ENCODE measurements at regions not wholly inside any gene's neighbourhood (a gene's known extent, or its start where the extent isn't known, plus 50 kb on each side); places are given as distances from the start of the nearest gene placed in this dataset.

- Histone ChIP-seq H3K4me3 (no peak overlapping the region), H3K36me3 (no peaks in the 10 kb centered on the region), H3K9me3 (no peaks in the 10 kb centered on the region), H3K27me3 (no peaks in the 10 kb centered on the region), H4K20me1 (no peaks in the 10 kb centered on the region), H3K27ac (no peak overlapping the region), H3K9ac (no peak overlapping the region), H3K4me1 (no peaks in the 10 kb centered on the region), H3K4me2 (no peak overlapping the region)
- TF ChIP-seq Cebpa-rat (IDR thresholded peaks at IDR 0.05): no peak
Measured at GRCh38 chr3:166110102-166110501, 272.9 kb upstream of the BCHE start.

- Histone ChIP-seq H3K9me3 (no peaks in the 10 kb centered on the region), H3K4me3 (no peak overlapping the region), H3K4me2 (no peak overlapping the region), H3K4me1 (no peaks in the 10 kb centered on the region), H3K36me3 (no peaks in the 10 kb centered on the region), H4K20me1 (no peaks in the 10 kb centered on the region), H3K27ac (no peak overlapping the region), H3K9ac (no peak overlapping the region), H3K27me3 (no peaks in the 10 kb centered on the region)
- TF ChIP-seq Cebpa-rat (IDR thresholded peaks at IDR 0.05): no peak
Measured at GRCh38 chr3:166104938-166105337, 267.7 kb upstream of the BCHE start.

GRCh38 chr3:166100730-166101129 lies 263.5 kb upstream of the BCHE start:
- Histone ChIP-seq H3K4me2 (no peak overlapping the region), H3K9ac (no peak overlapping the region), H4K20me1 (no peaks in the 10 kb centered on the region), H3K27me3 (no peaks in the 10 kb centered on the region), H3K4me3 (no peak overlapping the region), H3K27ac (no peak overlapping the region), H3K4me1 (no peaks in the 10 kb centered on the region), H3K36me3 (no peaks in the 10 kb centered on the region), H3K9me3 (no peaks in the 10 kb centered on the region)
- TF ChIP-seq Cebpa-rat (IDR thresholded peaks at IDR 0.05): no peak

- no peak overlapping the region for H3K4me3 ChIP-seq
- H3K36me3 ChIP-seq: no peaks in the 10 kb centered on the region
- no peak overlapping the region for H3K4me2 ChIP-seq
- no peak overlapping the region for H3K9ac ChIP-seq
- no peaks in the 10 kb centered on the region for H3K27me3 ChIP-seq
- no peaks in the 10 kb centered on the region for H3K4me1 ChIP-seq
- no peak for TF ChIP-seq Cebpa-rat (IDR thresholded peaks at IDR 0.05)
- H4K20me1 ChIP-seq: no peaks in the 10 kb centered on the region
- H3K9me3 ChIP-seq: no peaks in the 10 kb centered on the region
- H3K27ac ChIP-seq: no peak overlapping the region
Measured at GRCh38 chr3:166089575-166089974, 252.4 kb upstream of the BCHE start.

GRCh38 chr3:166085164-166085856 lies 248.1 kb upstream of the BCHE start:
- no peaks in the 10 kb centered on the region for H4K20me1 ChIP-seq
- no peak overlapping the region for H3K4me3 ChIP-seq
- no peaks in the 10 kb centered on the region for H3K4me1 ChIP-seq
- H3K9ac ChIP-seq: no peak overlapping the region
- TF ChIP-seq Cebpa-rat (IDR thresholded peaks at IDR 0.05): no peak
- H3K36me3 ChIP-seq: no peaks in the 10 kb centered on the region
- no peaks in the 10 kb centered on the region for H3K27me3 ChIP-seq
- no peak overlapping the region for H3K4me2 ChIP-seq
- no peak overlapping the region for H3K27ac ChIP-seq
- no peaks in the 10 kb centered on the region for H3K9me3 ChIP-seq

- no peak overlapping the region for H3K9ac ChIP-seq
- TF ChIP-seq Cebpa-rat (IDR thresholded peaks at IDR 0.05): no peak
- no peak overlapping the region for H3K27ac ChIP-seq
- H3K36me3 ChIP-seq: no peaks in the 10 kb centered on the region
- H3K4me2 ChIP-seq: no peak overlapping the region
- no peaks in the 10 kb centered on the region for H4K20me1 ChIP-seq
- no peak overlapping the region for H3K4me3 ChIP-seq
- no peaks in the 10 kb centered on the region for H3K4me1 ChIP-seq
- no peaks in the 10 kb centered on the region for H3K27me3 ChIP-seq
- no peaks in the 10 kb centered on the region for H3K9me3 ChIP-seq
Measured at GRCh38 chr3:166080096-166080495, 242.9 kb upstream of the BCHE start.

- no peak overlapping the region for H3K27ac ChIP-seq
- H3K36me3 ChIP-seq: no peaks in the 10 kb centered on the region
- no peak overlapping the region for H3K9ac ChIP-seq
- no peaks in the 10 kb centered on the region for H3K9me3 ChIP-seq
- no peaks in the 10 kb centered on the region for H4K20me1 ChIP-seq
- no peaks in the 10 kb centered on the region for H3K27me3 ChIP-seq
- H3K4me3 ChIP-seq: no peak overlapping the region
- no peaks in the 10 kb centered on the region for H3K4me1 ChIP-seq
- TF ChIP-seq Cebpa-rat (IDR thresholded peaks at IDR 0.05): no peak
- no peak overlapping the region for H3K4me2 ChIP-seq
Measured at GRCh38 chr3:166071831-166072230, 234.6 kb upstream of the BCHE start.

GRCh38 chr3:166064476-166064875 lies 227.3 kb upstream of the BCHE start:
- Histone ChIP-seq H4K20me1 (no peaks in the 10 kb centered on the region), H3K27ac (no peak overlapping the region), H3K9me3 (no peaks in the 10 kb centered on the region), H3K36me3 (no peaks in the 10 kb centered on the region), H3K4me2 (no peak overlapping the region), H3K4me3 (no peak overlapping the region), H3K4me1 (no peaks in the 10 kb centered on the region), H3K27me3 (no peaks in the 10 kb centered on the region), H3K9ac (no peak overlapping the region)
- TF ChIP-seq Cebpa-rat (IDR thresholded peaks at IDR 0.05): no peak

GRCh38 chr3:166060789-166061479 lies 223.7 kb upstream of the BCHE start:
- no peaks in the 10 kb centered on the region for H3K36me3 ChIP-seq
- H4K20me1 ChIP-seq: no peaks in the 10 kb centered on the region
- H3K9me3 ChIP-seq: no peaks in the 10 kb centered on the region
- H3K9ac ChIP-seq: no peak overlapping the region
- no peak overlapping the region for H3K27ac ChIP-seq
- no peaks in the 10 kb centered on the region for H3K4me1 ChIP-seq
- no peak overlapping the region for H3K4me3 ChIP-seq
- TF ChIP-seq Cebpa-rat (IDR thresholded peaks at IDR 0.05): no peak
- H3K27me3 ChIP-seq: no peaks in the 10 kb centered on the region
- H3K4me2 ChIP-seq: no peak overlapping the region

GRCh38 chr3:166052440-166052839 lies 215.2 kb upstream of the BCHE start:
- H3K4me2 ChIP-seq: no peak overlapping the region
- H3K27ac ChIP-seq: no peak overlapping the region
- no peaks in the 10 kb centered on the region for H3K9me3 ChIP-seq
- H3K36me3 ChIP-seq: no peaks in the 10 kb centered on the region
- H4K20me1 ChIP-seq: no peaks in the 10 kb centered on the region
- no peak for TF ChIP-seq Cebpa-rat (IDR thresholded peaks at IDR 0.05)
- H3K9ac ChIP-seq: no peak overlapping the region
- no peaks in the 10 kb centered on the region for H3K4me1 ChIP-seq
- no peak overlapping the region for H3K4me3 ChIP-seq
- no peaks in the 10 kb centered on the region for H3K27me3 ChIP-seq

Measured in BLaER1 (cell line).